Esophagus muscularis mucosa (tissue), 4 donors: ENCODE measurements at regions not wholly inside any gene's neighbourhood (a gene's known extent, or its start where the extent isn't known, plus 50 kb on each side); places are given as distances from the start of the nearest gene placed in this dataset.

Experiments
- DNase-seq: peaks from one replicate; pipeline ENCODE4 v3.0.0-alpha.2; 2017; ENCODE audit errors: extremely low spot score
- H3K27ac ChIP-seq, 4 donors: fragments of 200-600 bp; sonication (generic); replicated peaks in 1 of 4; 1 replicate in 3 of 4; 2 replicates in 1 of 4; pipeline ENCODE4 v1.5.1; 2016 to 2019; ENCODE audit warnings: mild to moderate bottlenecking in 1 of 4
- H3K27me3 ChIP-seq, 4 donors: fragments of 200-600 bp; sonication (generic); one replicate each; pipeline versions ENCODE4 v1.5.1 to v1.6.0; 2016 to 2019
- H3K36me3 ChIP-seq, 4 donors: fragments of 200-600 bp; sonication (generic); one replicate each; pipeline ENCODE4 v1.5.1; 2016 to 2019
- H3K4me1 ChIP-seq, 4 donors: fragments of 200-600 bp; sonication (generic); one replicate each; pipeline ENCODE4 v1.5.1; 2016 to 2019
- H3K4me3 ChIP-seq, 4 donors: fragments of 200-600 bp; sonication (generic); 1 replicate in 2 of 4; 2 replicates in 2 of 4; pipeline ENCODE4 v1.5.1; 2016 to 2019; ENCODE audit warnings: mild to moderate bottlenecking in 4 of 4, moderate library complexity in 1 of 4
- H3K9me3 ChIP-seq, 4 donors: fragments of 200-600 bp; sonication (generic); 1 replicate in 3 of 4; 2 replicates in 1 of 4; pipeline ENCODE4 v1.5.1; 2016 to 2019
- CTCF ChIP-seq, 3 experiments: fragments of 200-600 bp in 2 of 3; fragments of 450-650 bp in 1 of 3; sonication (generic) in 2 of 3; IDR thresholded peaks; one replicate each; pipeline ENCODE4 v1.5.1; 2017 to 2019; ENCODE audit warnings: antibody characterized with exemption in 3 of 3, mild to moderate bottlenecking in 2 of 3, moderate library complexity in 1 of 3
- EP300 ChIP-seq: sonication (generic); formaldehyde crosslinking; IDR thresholded peaks from one replicate; pipeline ENCODE4 v1.6.1; 2017; ENCODE audit warnings: antibody characterized with exemption
- POLR2A ChIP-seq: fragments of 450-650 bp; IDR thresholded peaks from one replicate; pipeline ENCODE4 v1.6.1; 2017; ENCODE audit warnings: antibody characterized with exemption, moderate library complexity, mild to moderate bottlenecking, low read depth
- POLR2AphosphoS5 ChIP-seq, 2 donors: sonication (generic); formaldehyde crosslinking; IDR thresholded peaks; one replicate each; pipeline ENCODE4 v1.6.1; 2017; ENCODE audit warnings: antibody characterized with exemption in 2 of 2
- WGBS: methylation state at CpG from one replicate; pipeline ENCODE4 v1.1.5; 2018; 5-methylcytosine and 5-hydroxymethylcytosine counted together
- intact Hi-C: fragments of 100-400 bp; cut with DNase I; formaldehyde crosslinking; loops from one replicate; pipeline ENCODE4 v1.15.1; 2023

GRCh38 chr14:82387699-82388098, 854.0 kb upstream of the SEL1L start:
- no peak for DNase-seq
- 64% methylated on average over 2 of the region's 2 CpGs for WGBS
- intact Hi-C loops: loop anchor here (10.0 kb wide), 1 partner anchor 1163 kb away; the partner anchor contains the start of gene GTF2A1
- H3K36me3 ChIP-seq: no peaks in the 10 kb centered on the region
- H3K27ac ChIP-seq: peak overlapping the region; percentile 74 to 86 (median 80)
- H3K4me1 ChIP-seq: peaks cover 0 to 33% (median 8%) of the 10 kb centered on the region in 4 donors
- TF ChIP-seq POLR2A: no peak
- no peak for TF ChIP-seq CTCF (IDR thresholded peaks at IDR 0.05)
- TF ChIP-seq POLR2AphosphoS5 (IDR thresholded peaks at IDR 0.05): peak; percentile 61 to 91
- TF ChIP-seq EP300: peak; percentile 93
- no peaks in the 10 kb centered on the region for H3K27me3 ChIP-seq
- no peaks in the 10 kb centered on the region for H3K9me3 ChIP-seq
- no peak overlapping the region for H3K4me3 ChIP-seq

GRCh38 chr14:82388488-82388887, 854.8 kb upstream of the SEL1L start:
- intact Hi-C loops: loop anchor here (10.0 kb wide), 1 partner anchor 1164 kb away; the partner anchor contains the start of gene GTF2A1
- Histone ChIP-seq H3K4me1 (peaks cover 0 to 33% (median 8%) of the 10 kb centered on the region in 4 donors), H3K36me3 (no peaks in the 10 kb centered on the region), H3K4me3 (no peak overlapping the region), H3K27ac (peak overlapping the region; percentile 74 to 86 (median 80)), H3K9me3 (no peaks in the 10 kb centered on the region), H3K27me3 (no peaks in the 10 kb centered on the region)
- 91% methylated on average over 4 of the region's 4 CpGs for WGBS
- TF ChIP-seq EP300: no peak
- DNase-seq: no peak

DNA sequence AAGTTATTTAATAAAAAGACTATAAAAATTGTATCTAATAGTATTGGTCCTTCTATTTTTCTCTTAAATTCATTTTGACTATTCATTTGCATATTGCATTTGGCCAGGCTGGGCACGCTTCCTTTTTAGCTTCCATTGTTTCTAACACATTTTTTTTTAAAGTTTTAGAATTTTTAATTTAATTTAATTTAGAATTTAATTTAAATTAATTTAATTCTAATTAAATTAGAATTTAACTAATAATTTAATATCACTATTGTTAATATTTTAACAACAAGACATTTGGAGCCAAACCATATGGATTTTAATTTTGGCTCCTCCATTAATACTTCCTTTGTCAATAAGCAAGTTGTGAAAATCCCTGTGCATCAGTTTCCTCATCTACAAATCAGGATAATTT, 856.9 kb upstream of the SEL1L start:
- intact Hi-C loops: no loop called here
- Histone ChIP-seq H3K27ac (no peak overlapping the region), H3K9me3 (no peaks in the 10 kb centered on the region), H3K4me3 (no peak overlapping the region), H3K4me1 (peaks cover 0 to 26% (median 8%) of the 10 kb centered on the region in 4 donors), H3K36me3 (no peaks in the 10 kb centered on the region), H3K27me3 (no peaks in the 10 kb centered on the region)
- TF ChIP-seq POLR2AphosphoS5 (IDR thresholded peaks at IDR 0.05) (no peak), EP300 (no peak), CTCF (IDR thresholded peaks at IDR 0.05) (no peak), POLR2A (no peak)
- DNase-seq: no peak
- 93% methylated on average over 1 of the region's 1 CpG for WGBS

GRCh38 chr14:82394916-82395315, 861.3 kb upstream of the SEL1L start:
- Histone ChIP-seq H3K27me3 (no peaks in the 10 kb centered on the region), H3K4me1 (peaks cover 0 to 10% (median 10%) of the 10 kb centered on the region in 4 donors), H3K27ac (no peak overlapping the region), H3K36me3 (no peaks in the 10 kb centered on the region), H3K4me3 (no peak overlapping the region), H3K9me3 (no peaks in the 10 kb centered on the region)
- intact Hi-C loops: no loop called here
- no peak for DNase-seq
- no peak for TF ChIP-seq POLR2AphosphoS5 (IDR thresholded peaks at IDR 0.05)
- TF ChIP-seq POLR2A: no peak
- TF ChIP-seq CTCF (IDR thresholded peaks at IDR 0.05): no peak
- TF ChIP-seq EP300: no peak
- 89% methylated on average over 2 of the region's 2 CpGs for WGBS

- Histone ChIP-seq H3K27me3 (no peaks in the 10 kb centered on the region), H3K27ac (no peak overlapping the region), H3K36me3 (no peaks in the 10 kb centered on the region), H3K9me3 (no peaks in the 10 kb centered on the region), H3K4me3 (peak overlapping the region in 1 of 4 donors; percentile 26), H3K4me1 (peaks cover 0 to 10% (median 10%) of the 10 kb centered on the region in 4 donors)
- TF ChIP-seq CTCF (IDR thresholded peaks at IDR 0.05): no peak
- TF ChIP-seq POLR2A: no peak
- no peak for TF ChIP-seq EP300
- no peak for TF ChIP-seq POLR2AphosphoS5 (IDR thresholded peaks at IDR 0.05)
- DNase-seq: no peak
- 15% methylated on average over 4 of the region's 4 CpGs for WGBS
- intact Hi-C loops: no loop called here
Observed at GRCh38 chr14:82398256-82398655, 864.6 kb upstream of the SEL1L start.
